ENCODE measurements at regions not wholly inside any gene's neighbourhood (a gene's known extent, or its start where the extent isn't known, plus 50 kb on each side); places are given as distances from the start of the nearest gene placed in this dataset.

GRCh38 chr1:169009666-169010065 is 96.8 kb upstream of the ATP1B1 start:
- ATAC-seq, result no peak
- Mint-ChIP-seq H3K27me3 (peaks cover under 1% of the 10 kb centered on the region), H3K27ac (no peak overlapping the region), H3K4me3 (no peak overlapping the region), H3K4me1 (peaks cover 5% of the 10 kb centered on the region), H3K9me3 (no peaks in the 10 kb centered on the region), H3K36me3 (no peaks in the 10 kb centered on the region)

- H3K4me1 Mint-ChIP-seq, result peaks cover 5% of the 10 kb centered on the region
- H3K27ac Mint-ChIP-seq, result peak overlapping the region; percentile 26
- H3K9me3 Mint-ChIP-seq, result no peaks in the 10 kb centered on the region
- H3K36me3 Mint-ChIP-seq, result no peaks in the 10 kb centered on the region
- peak; percentile 72 for ATAC-seq
- peaks cover 19% of the 10 kb centered on the region for H3K27me3 Mint-ChIP-seq
- no peak overlapping the region for H3K4me3 Mint-ChIP-seq
Measured at GRCh38 chr1:169012416-169012815, 94.1 kb upstream of the ATP1B1 start.

- peaks cover 19% of the 10 kb centered on the region for H3K27me3 Mint-ChIP-seq
- H3K36me3 Mint-ChIP-seq, result no peaks in the 10 kb centered on the region
- peaks cover 5% of the 10 kb centered on the region for H3K4me1 Mint-ChIP-seq
- no peak overlapping the region for H3K27ac Mint-ChIP-seq
- no peak overlapping the region for H3K4me3 Mint-ChIP-seq
- H3K9me3 Mint-ChIP-seq, result no peaks in the 10 kb centered on the region
- no peak for ATAC-seq
Measured at GRCh38 chr1:169013821-169014220, 92.7 kb upstream of the ATP1B1 start.

- Mint-ChIP-seq H3K36me3 (no peaks in the 10 kb centered on the region), H3K9me3 (no peaks in the 10 kb centered on the region), H3K4me1 (peaks cover 5% of the 10 kb centered on the region), H3K4me3 (no peak overlapping the region), H3K27me3 (peaks cover 29% of the 10 kb centered on the region), H3K27ac (no peak overlapping the region)
- no peak for ATAC-seq
Measured at GRCh38 chr1:169015464-169015863, 91.0 kb upstream of the ATP1B1 start.

GRCh38 chr1:169018751-169019150 is 87.7 kb upstream of the ATP1B1 start:
- H3K36me3 Mint-ChIP-seq, result no peaks in the 10 kb centered on the region
- H3K4me1 Mint-ChIP-seq, result no peaks in the 10 kb centered on the region
- no peak for ATAC-seq
- peaks cover 36% of the 10 kb centered on the region for H3K27me3 Mint-ChIP-seq
- no peak overlapping the region for H3K4me3 Mint-ChIP-seq
- H3K9me3 Mint-ChIP-seq, result peaks cover 3% of the 10 kb centered on the region
- H3K27ac Mint-ChIP-seq, result no peak overlapping the region

GRCh38 chr1:169019419-169020058 is 87.0 kb upstream of the ATP1B1 start:
- H3K27ac Mint-ChIP-seq, result no peak overlapping the region

GRCh38 chr1:169020684-169021083 is 85.8 kb upstream of the ATP1B1 start:
- Mint-ChIP-seq H3K36me3 (no peaks in the 10 kb centered on the region), H3K27ac (no peak overlapping the region), H3K9me3 (peaks cover 9% of the 10 kb centered on the region), H3K4me1 (peaks cover 8% of the 10 kb centered on the region), H3K27me3 (peaks cover 28% of the 10 kb centered on the region), H3K4me3 (no peak overlapping the region)
- ATAC-seq, result no peak

More at GRCh38 chr1:169019419-169020058, 87.0 kb upstream of the ATP1B1 start:
- Mint-ChIP-seq H3K9me3 (peaks cover 9% of the 10 kb centered on the region), H3K4me3 (no peak overlapping the region), H3K27me3 (peaks cover 36% of the 10 kb centered on the region), H3K4me1 (peaks cover 7% of the 10 kb centered on the region), H3K36me3 (no peaks in the 10 kb centered on the region)
- peak; percentile 4 for ATAC-seq

GRCh38 chr1:169022648-169023047 is 83.8 kb upstream of the ATP1B1 start:
- Mint-ChIP-seq H3K4me1 (peaks cover 8% of the 10 kb centered on the region), H3K27me3 (peaks cover 17% of the 10 kb centered on the region), H3K9me3 (peaks cover 9% of the 10 kb centered on the region), H3K36me3 (no peaks in the 10 kb centered on the region), H3K27ac (no peak overlapping the region), H3K4me3 (no peak overlapping the region)
- no peak for ATAC-seq

GRCh38 chr1:169024255-169024654 is 82.2 kb upstream of the ATP1B1 start:
- ATAC-seq, result no peak
- Mint-ChIP-seq H3K4me3 (no peak overlapping the region), H3K27me3 (peaks cover 17% of the 10 kb centered on the region), H3K36me3 (no peaks in the 10 kb centered on the region), H3K4me1 (peaks cover 8% of the 10 kb centered on the region), H3K27ac (peak overlapping the region; percentile 66), H3K9me3 (peaks cover 9% of the 10 kb centered on the region)

GRCh38 chr1:169024800-169025271 is 81.7 kb upstream of the ATP1B1 start:
- ATAC-seq, result peak; percentile 94
- no peak overlapping the region for H3K4me3 Mint-ChIP-seq
- H3K9me3 Mint-ChIP-seq, result peaks cover 9% of the 10 kb centered on the region
- H3K27me3 Mint-ChIP-seq, result peaks cover 11% of the 10 kb centered on the region
- H3K27ac Mint-ChIP-seq, result peak overlapping the region; percentile 66
- H3K36me3 Mint-ChIP-seq, result no peaks in the 10 kb centered on the region
- H3K4me1 Mint-ChIP-seq, result peaks cover 8% of the 10 kb centered on the region

GRCh38 chr1:169025412-169025811 is 81.1 kb upstream of the ATP1B1 start:
- peaks cover 9% of the 10 kb centered on the region for H3K9me3 Mint-ChIP-seq
- ATAC-seq, result no peak
- H3K27ac Mint-ChIP-seq, result no peak overlapping the region
- no peak overlapping the region for H3K4me3 Mint-ChIP-seq
- H3K27me3 Mint-ChIP-seq, result peaks cover 8% of the 10 kb centered on the region
- peaks cover 8% of the 10 kb centered on the region for H3K4me1 Mint-ChIP-seq
- no peaks in the 10 kb centered on the region for H3K36me3 Mint-ChIP-seq

- H3K4me1 Mint-ChIP-seq, result peaks cover 8% of the 10 kb centered on the region
- no peak overlapping the region for H3K4me3 Mint-ChIP-seq
- H3K27ac Mint-ChIP-seq, result no peak overlapping the region
- ATAC-seq, result no peak
- H3K36me3 Mint-ChIP-seq, result no peaks in the 10 kb centered on the region
- peaks cover 15% of the 10 kb centered on the region for H3K27me3 Mint-ChIP-seq
- peaks cover 6% of the 10 kb centered on the region for H3K9me3 Mint-ChIP-seq
Measured at GRCh38 chr1:169027607-169028320, 78.7 kb upstream of the ATP1B1 start.

- no peaks in the 10 kb centered on the region for H3K4me1 Mint-ChIP-seq
Measured at GRCh38 chr1:169031566-169032224, 74.8 kb upstream of the ATP1B1 start.

GRCh38 chr1:169041366-169041765 is 65.1 kb upstream of the ATP1B1 start:
- Mint-ChIP-seq H3K4me3 (no peak overlapping the region), H3K27me3 (peaks cover 32% of the 10 kb centered on the region), H3K27ac (no peak overlapping the region), H3K36me3 (peaks cover 8% of the 10 kb centered on the region), H3K4me1 (peaks cover 23% of the 10 kb centered on the region), H3K9me3 (peaks cover 10% of the 10 kb centered on the region)
- peak; percentile 28 for ATAC-seq

More at GRCh38 chr1:169031566-169032224, 74.8 kb upstream of the ATP1B1 start:
- Mint-ChIP-seq H3K27ac (no peak overlapping the region), H3K27me3 (peaks cover 24% of the 10 kb centered on the region), H3K9me3 (peaks cover 5% of the 10 kb centered on the region), H3K36me3 (peaks cover under 1% of the 10 kb centered on the region), H3K4me3 (no peak overlapping the region)
- no peak for ATAC-seq

GRCh38 chr1:169042377-169042776 is 64.1 kb upstream of the ATP1B1 start:
- peaks cover 23% of the 10 kb centered on the region for H3K4me1 Mint-ChIP-seq
- no peak for ATAC-seq
- peaks cover 24% of the 10 kb centered on the region for H3K27me3 Mint-ChIP-seq
- peaks cover under 1% of the 10 kb centered on the region for H3K9me3 Mint-ChIP-seq
- H3K36me3 Mint-ChIP-seq, result peaks cover under 1% of the 10 kb centered on the region
- no peak overlapping the region for H3K27ac Mint-ChIP-seq
- H3K4me3 Mint-ChIP-seq, result no peak overlapping the region

All from stimulated activated memory B cell treated with anti-CD40 and anti-IgM and Interleukin-4, amounts not matched to agents 10 μg/mL and 1 μg/mL and 100 μg/mL, for 72 hours (primary cell).